ENCODE measurements at regions not wholly inside any gene's neighbourhood (a gene's known extent, or its start where the extent isn't known, plus 50 kb on each side); places are given as distances from the start of the nearest gene placed in this dataset.

GRCh38 chr5:120843390-120843980 is 379.4 kb downstream of the PRR16 start:
- Mint-ChIP-seq H3K36me3 (no peaks in the 10 kb centered on the region), H3K9me3 (peaks cover 3% of the 10 kb centered on the region), H3K27me3 (no peaks in the 10 kb centered on the region), H3K4me3 (no peak overlapping the region), H3K27ac (no peak overlapping the region), H3K4me1 (no peaks in the 10 kb centered on the region)
- ATAC-seq (ENCODE audit: low read depth) (no peak), DNase-seq (no peak)
- POLR2A ChIA-PET, result no interaction called here

- Mint-ChIP-seq H3K9me3 (peaks cover 4% of the 10 kb centered on the region), H3K36me3 (no peaks in the 10 kb centered on the region), H3K27me3 (no peaks in the 10 kb centered on the region), H3K4me3 (no peak overlapping the region), H3K27ac (no peak overlapping the region), H3K4me1 (no peaks in the 10 kb centered on the region)
- ATAC-seq (ENCODE audit: low read depth) (no peak), DNase-seq (no peak)
- POLR2A ChIA-PET, result no interaction called here
Observed at GRCh38 chr5:120848883-120849282, 384.8 kb downstream of the PRR16 start.

GRCh38 chr5:120852222-120852860 is 388.2 kb downstream of the PRR16 start:
- no peaks in the 10 kb centered on the region for H3K27me3 Mint-ChIP-seq
- no peaks in the 10 kb centered on the region for H3K4me1 Mint-ChIP-seq
- DNase-seq (no peak), ATAC-seq (ENCODE audit: low read depth) (no peak)
- H3K4me3 Mint-ChIP-seq, result no peak overlapping the region
- peaks cover 4% of the 10 kb centered on the region for H3K9me3 Mint-ChIP-seq
- H3K36me3 Mint-ChIP-seq, result no peaks in the 10 kb centered on the region
- no peak overlapping the region for H3K27ac Mint-ChIP-seq
- POLR2A ChIA-PET, result no interaction called here

- POLR2A ChIA-PET, result no interaction called here
- ATAC-seq (ENCODE audit: low read depth), result no peak
Observed at GRCh38 chr5:120866997-120867396, 402.9 kb downstream of the PRR16 start.

GRCh38 chr5:120869831-120870230 is 405.7 kb downstream of the PRR16 start:
- no peaks in the 10 kb centered on the region for H3K4me1 Mint-ChIP-seq
- H3K36me3 Mint-ChIP-seq, result no peaks in the 10 kb centered on the region
- POLR2A ChIA-PET, result no interaction called here
- H3K27me3 Mint-ChIP-seq, result no peaks in the 10 kb centered on the region
- H3K9me3 Mint-ChIP-seq, result peaks cover 2% of the 10 kb centered on the region
- no peak overlapping the region for H3K27ac Mint-ChIP-seq
- DNase-seq, result no peak
- no peak overlapping the region for H3K4me3 Mint-ChIP-seq
- no peak for ATAC-seq (ENCODE audit: low read depth)

More at GRCh38 chr5:120866997-120867396, 402.9 kb downstream of the PRR16 start:
- Mint-ChIP-seq H3K36me3 (no peaks in the 10 kb centered on the region), H3K27me3 (no peaks in the 10 kb centered on the region), H3K4me1 (no peaks in the 10 kb centered on the region), H3K27ac (no peak overlapping the region), H3K4me3 (no peak overlapping the region), H3K9me3 (no peaks in the 10 kb centered on the region)
- no peak for DNase-seq

- ATAC-seq (ENCODE audit: low read depth), result no peak
- Mint-ChIP-seq H3K27ac (no peak overlapping the region), H3K4me3 (no peak overlapping the region), H3K36me3 (no peaks in the 10 kb centered on the region), H3K4me1 (no peaks in the 10 kb centered on the region), H3K9me3 (peaks cover 2% of the 10 kb centered on the region), H3K27me3 (no peaks in the 10 kb centered on the region)
- DNase-seq, result no peak
- POLR2A ChIA-PET, result no interaction called here
Observed at GRCh38 chr5:120872297-120872696, 408.2 kb downstream of the PRR16 start.

GRCh38 chr5:120873083-120873482 is 409.0 kb downstream of the PRR16 start:
- DNase-seq, result no peak
- H3K4me3 Mint-ChIP-seq, result no peak overlapping the region
- ATAC-seq (ENCODE audit: low read depth), result no peak
- H3K4me1 Mint-ChIP-seq, result no peaks in the 10 kb centered on the region
- no peaks in the 10 kb centered on the region for H3K27me3 Mint-ChIP-seq
- H3K36me3 Mint-ChIP-seq, result no peaks in the 10 kb centered on the region
- POLR2A ChIA-PET, result no interaction called here
- peaks cover 2% of the 10 kb centered on the region for H3K9me3 Mint-ChIP-seq
- no peak overlapping the region for H3K27ac Mint-ChIP-seq

GRCh38 chr5:120874081-120874862 is 410.2 kb downstream of the PRR16 start:
- ATAC-seq (ENCODE audit: low read depth), result no peak
- POLR2A ChIA-PET, result no interaction called here
- no peak overlapping the region for H3K4me3 Mint-ChIP-seq

GRCh38 chr5:120882038-120882775 is 418.1 kb downstream of the PRR16 start:
- DNase-seq (no peak), ATAC-seq (ENCODE audit: low read depth) (no peak)
- no peaks in the 10 kb centered on the region for H3K36me3 Mint-ChIP-seq
- H3K9me3 Mint-ChIP-seq, result no peaks in the 10 kb centered on the region
- H3K4me1 Mint-ChIP-seq, result no peaks in the 10 kb centered on the region
- H3K27me3 Mint-ChIP-seq, result no peaks in the 10 kb centered on the region
- H3K4me3 Mint-ChIP-seq, result no peak overlapping the region
- H3K27ac Mint-ChIP-seq, result no peak overlapping the region
- POLR2A ChIA-PET, result no interaction called here

More at GRCh38 chr5:120874081-120874862, 410.2 kb downstream of the PRR16 start:
- DNase-seq, result no peak
- Mint-ChIP-seq H3K36me3 (no peaks in the 10 kb centered on the region), H3K4me1 (no peaks in the 10 kb centered on the region), H3K9me3 (peaks cover 2% of the 10 kb centered on the region), H3K27me3 (no peaks in the 10 kb centered on the region), H3K27ac (no peak overlapping the region)

- no peaks in the 10 kb centered on the region for H3K36me3 Mint-ChIP-seq
Observed at GRCh38 chr5:120886351-120886860, 422.3 kb downstream of the PRR16 start.

GRCh38 chr5:120895660-120896059 is 431.6 kb downstream of the PRR16 start:
- Mint-ChIP-seq H3K36me3 (no peaks in the 10 kb centered on the region), H3K9me3 (peaks cover 1% of the 10 kb centered on the region), H3K27ac (no peak overlapping the region), H3K4me1 (no peaks in the 10 kb centered on the region), H3K27me3 (no peaks in the 10 kb centered on the region), H3K4me3 (no peak overlapping the region)
- ATAC-seq (ENCODE audit: low read depth) (no peak), DNase-seq (no peak)
- POLR2A ChIA-PET, result no interaction called here

More at GRCh38 chr5:120886351-120886860, 422.3 kb downstream of the PRR16 start:
- Mint-ChIP-seq H3K27me3 (no peaks in the 10 kb centered on the region), H3K27ac (no peak overlapping the region), H3K4me3 (no peak overlapping the region), H3K4me1 (no peaks in the 10 kb centered on the region), H3K9me3 (no peaks in the 10 kb centered on the region)
- ATAC-seq (ENCODE audit: low read depth), result no peak
- no peak for DNase-seq
- POLR2A ChIA-PET, result no interaction called here

GRCh38 chr5:120901199-120901598 is 437.1 kb downstream of the PRR16 start:
- Mint-ChIP-seq H3K27me3 (no peaks in the 10 kb centered on the region), H3K9me3 (peaks cover 2% of the 10 kb centered on the region), H3K4me3 (no peak overlapping the region), H3K4me1 (no peaks in the 10 kb centered on the region), H3K36me3 (no peaks in the 10 kb centered on the region), H3K27ac (no peak overlapping the region)
- ATAC-seq (ENCODE audit: low read depth) (no peak), DNase-seq (no peak)
- POLR2A ChIA-PET, result no interaction called here

GRCh38 chr5:120907953-120908352 is 443.9 kb downstream of the PRR16 start:
- H3K27ac Mint-ChIP-seq, result no peak overlapping the region
- no peaks in the 10 kb centered on the region for H3K27me3 Mint-ChIP-seq
- no peaks in the 10 kb centered on the region for H3K4me1 Mint-ChIP-seq
- ATAC-seq (ENCODE audit: low read depth), result no peak
- DNase-seq, result no peak
- H3K36me3 Mint-ChIP-seq, result no peaks in the 10 kb centered on the region
- H3K4me3 Mint-ChIP-seq, result no peak overlapping the region
- POLR2A ChIA-PET, result no interaction called here
- peaks cover 2% of the 10 kb centered on the region for H3K9me3 Mint-ChIP-seq
